Loucy (cell line): ENCODE measurements at regions not wholly inside any gene's neighbourhood (a gene's known extent, or its start where the extent isn't known, plus 50 kb on each side); places are given as distances from the start of the nearest gene placed in this dataset.

Experiments
- CTCF ChIP-seq: fragments of 200-600 bp; sonication (generic); conservative IDR thresholded peaks from 2 replicates; pipeline ENCODE4 v1.5.1; 2014; ENCODE audit warnings: mild to moderate bottlenecking, antibody characterized with exemption, low read length
- EZH2phosphoT487 ChIP-seq: fragments of 200-600 bp; IDR thresholded peaks from 2 replicates; pipeline ENCODE4 v1.6.1; 2018; ENCODE audit warnings: antibody characterized with exemption, mild to moderate bottlenecking, moderate library complexity, borderline replicate concordance

- TF ChIP-seq CTCF (no peak), EZH2phosphoT487 (no peak)
Observed at GRCh38 chr17:53631486-53631885, 191.2 kb upstream of the KIF2B start.
